D721Med (cell line): ENCODE measurements at regions not wholly inside any gene's neighbourhood (a gene's known extent, or its start where the extent isn't known, plus 50 kb on each side); places are given as distances from the start of the nearest gene placed in this dataset.
A peak's percentile ranks its signal among the peaks of the same experiment; 100 is the strongest.

Source experiments
- DNase-seq: peaks from one replicate; pipeline ENCODE4 v3.0.0; 2011; ENCODE audit warnings: low spot score; ENCODE audit not compliant: insufficient read length
- FAIRE-seq: peaks from 2 replicates; lab custom pipeline; 2011; peaks lifted over from hg19 to GRCh38; lab: Jason Lieb, UNC
- TF ChIP-seq, protein P1 (sequence below): IDR thresholded peaks from 2 replicates; pipeline ENCODE4 v1.5.1; 2012; ENCODE audit warnings: mild to moderate bottlenecking, control low read depth; ENCODE audit not compliant: insufficient read depth; ENCODE audit errors: missing control alignments

DNA sequence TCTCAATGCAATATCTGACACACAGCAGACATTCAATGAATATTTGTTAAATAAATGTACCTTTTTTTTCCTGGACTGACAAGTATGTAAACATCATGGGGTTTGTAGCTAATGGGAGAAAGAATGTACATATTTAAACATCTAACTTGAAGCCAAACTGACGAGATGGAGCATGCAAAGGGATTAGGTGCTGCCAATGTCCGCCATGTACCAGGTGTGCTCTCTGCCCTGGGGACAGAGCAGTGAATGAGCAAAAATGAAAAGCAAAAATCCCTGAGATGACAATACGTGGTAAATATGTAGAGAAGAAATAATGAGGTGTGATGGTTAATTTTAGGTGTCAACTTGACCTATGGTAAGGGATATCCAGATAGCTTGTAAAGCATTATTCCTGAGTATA, 247.4 kb upstream of the CELF4 start:
- DNase-seq (no peak), FAIRE-seq (no peak)
- TF ChIP-seq, protein P1, sequence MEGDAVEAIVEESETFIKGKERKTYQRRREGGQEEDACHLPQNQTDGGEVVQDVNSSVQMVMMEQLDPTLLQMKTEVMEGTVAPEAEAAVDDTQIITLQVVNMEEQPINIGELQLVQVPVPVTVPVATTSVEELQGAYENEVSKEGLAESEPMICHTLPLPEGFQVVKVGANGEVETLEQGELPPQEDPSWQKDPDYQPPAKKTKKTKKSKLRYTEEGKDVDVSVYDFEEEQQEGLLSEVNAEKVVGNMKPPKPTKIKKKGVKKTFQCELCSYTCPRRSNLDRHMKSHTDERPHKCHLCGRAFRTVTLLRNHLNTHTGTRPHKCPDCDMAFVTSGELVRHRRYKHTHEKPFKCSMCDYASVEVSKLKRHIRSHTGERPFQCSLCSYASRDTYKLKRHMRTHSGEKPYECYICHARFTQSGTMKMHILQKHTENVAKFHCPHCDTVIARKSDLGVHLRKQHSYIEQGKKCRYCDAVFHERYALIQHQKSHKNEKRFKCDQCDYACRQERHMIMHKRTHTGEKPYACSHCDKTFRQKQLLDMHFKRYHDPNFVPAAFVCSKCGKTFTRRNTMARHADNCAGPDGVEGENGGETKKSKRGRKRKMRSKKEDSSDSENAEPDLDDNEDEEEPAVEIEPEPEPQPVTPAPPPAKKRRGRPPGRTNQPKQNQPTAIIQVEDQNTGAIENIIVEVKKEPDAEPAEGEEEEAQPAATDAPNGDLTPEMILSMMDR: no peak

DNA sequence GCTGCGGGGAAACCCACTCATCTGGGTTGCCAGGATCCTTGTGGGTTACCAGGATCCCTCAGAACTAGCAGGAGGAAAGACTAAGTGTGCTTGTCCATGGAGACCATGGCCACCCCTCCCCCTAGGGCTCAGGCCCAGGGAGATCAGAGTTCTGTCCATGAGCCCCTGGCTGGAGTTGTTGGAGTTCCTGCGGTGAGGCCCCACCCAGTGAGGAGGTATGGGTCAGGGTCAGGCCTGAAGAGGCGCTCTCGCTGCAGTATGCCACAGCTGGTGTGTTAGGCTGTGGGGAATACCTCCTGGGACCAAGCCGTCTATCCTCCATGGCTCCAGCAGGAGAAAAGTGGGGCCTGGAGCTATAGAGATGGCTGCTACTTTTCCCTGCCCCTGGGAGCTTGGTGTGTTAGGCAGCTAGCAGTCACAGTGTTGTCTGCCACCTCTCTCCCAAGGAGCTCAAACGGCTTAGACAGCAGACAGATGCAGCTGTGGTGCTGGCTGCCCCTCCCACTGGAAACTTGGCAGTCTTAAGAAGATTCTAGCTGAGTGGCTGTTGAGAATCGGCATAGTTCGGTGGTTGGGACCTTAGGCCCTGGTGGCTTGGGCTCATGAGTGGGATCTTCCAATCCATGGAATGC, 240.3 kb upstream of the CELF4 start:
- DNase-seq (no peak), FAIRE-seq (no peak)
- TF ChIP-seq, protein P1: no peak

DNA sequence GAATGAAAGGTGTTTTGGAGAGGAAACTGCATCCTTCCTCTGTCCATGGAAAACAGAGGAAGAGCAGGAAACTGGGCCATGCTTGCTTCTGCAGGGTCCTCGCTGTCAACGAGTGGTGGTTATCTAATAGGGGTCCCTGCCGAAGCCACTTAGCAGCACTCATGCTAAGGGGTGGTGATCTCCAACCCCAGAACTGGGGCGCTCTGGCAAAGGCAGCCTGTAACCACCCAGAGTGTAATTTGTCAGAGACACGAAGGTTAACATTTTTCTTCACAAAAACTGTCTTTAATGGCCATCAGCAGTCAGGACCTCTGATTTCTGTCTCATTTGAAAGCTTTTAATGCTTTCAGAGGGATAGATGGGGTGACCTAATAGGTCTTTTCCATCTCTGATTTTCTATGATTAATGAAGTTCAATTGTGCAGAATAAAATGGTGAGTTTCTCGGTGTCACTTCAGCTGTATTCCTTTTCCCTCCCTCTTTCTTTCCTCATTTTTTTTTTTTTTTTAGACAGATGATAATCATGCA, 231.3 kb upstream of the CELF4 start:
- TF ChIP-seq, protein P1: no peak
- FAIRE-seq: no peak
- no peak for DNase-seq

DNA sequence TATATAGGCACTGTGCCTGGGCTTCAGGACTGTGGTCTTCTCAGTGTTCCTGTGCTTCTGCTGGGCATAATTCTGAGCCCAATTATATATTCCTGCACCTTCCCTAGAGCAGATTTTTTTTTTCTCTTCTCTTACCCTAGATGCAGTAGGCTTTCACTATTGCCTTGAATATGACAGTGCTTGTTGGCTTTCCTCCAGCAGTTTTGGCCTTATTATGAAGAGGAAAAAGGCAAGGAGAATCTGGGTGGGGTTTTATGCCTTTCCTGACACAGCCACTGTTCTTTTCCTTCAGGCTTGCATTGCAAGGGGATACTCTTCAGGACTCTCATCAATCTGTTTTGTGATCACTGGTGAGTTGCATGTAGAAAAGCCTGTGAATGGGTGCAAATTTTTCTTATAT, 221.9 kb upstream of the CELF4 start:
- TF ChIP-seq, protein P1: no peak
- DNase-seq: no peak
- FAIRE-seq: peak; percentile 21

DNA sequence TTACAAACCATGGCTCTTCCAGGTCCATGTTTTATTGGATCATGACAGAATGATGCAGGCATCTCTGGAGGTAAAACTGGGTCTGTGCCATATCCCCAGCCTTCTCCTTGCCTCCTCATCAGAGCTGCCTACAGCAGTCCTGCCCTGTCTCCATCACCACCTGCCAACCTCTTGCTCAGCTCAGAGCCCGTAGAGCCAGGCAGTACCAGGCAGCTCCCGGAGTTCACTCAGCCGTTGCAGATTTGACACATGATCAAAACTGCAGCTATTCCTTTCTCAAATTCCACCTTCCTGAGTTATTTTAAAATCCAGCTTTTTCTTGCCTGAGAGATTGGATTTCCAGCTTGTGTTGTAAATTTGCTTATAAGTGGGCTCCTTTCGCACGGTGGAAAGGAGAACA, 218.2 kb upstream of the CELF4 start:
- FAIRE-seq (no peak), DNase-seq (no peak)
- TF ChIP-seq, protein P1: no peak

DNA sequence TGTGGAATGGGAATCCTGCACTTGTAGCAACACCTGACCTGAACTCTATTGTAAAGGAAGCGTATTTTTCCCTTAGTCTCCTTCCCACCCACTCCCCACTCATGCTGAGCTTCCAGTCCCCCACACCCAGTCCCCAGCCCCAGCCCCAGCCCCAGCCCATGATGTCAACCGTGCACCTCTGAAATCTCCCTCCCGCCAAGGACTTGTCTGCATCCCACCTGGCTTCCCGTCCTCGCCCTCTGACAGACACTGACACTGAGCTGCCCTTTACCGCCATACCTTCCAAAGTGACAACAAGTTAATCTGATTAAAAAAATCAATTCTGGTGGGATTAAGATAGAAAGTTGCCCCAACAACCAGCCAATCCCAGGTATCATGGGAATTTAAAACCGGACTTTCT, 213.6 kb upstream of the CELF4 start:
- peak; percentile 27 for DNase-seq
- TF ChIP-seq, protein P1: no peak
- no peak for FAIRE-seq

DNA sequence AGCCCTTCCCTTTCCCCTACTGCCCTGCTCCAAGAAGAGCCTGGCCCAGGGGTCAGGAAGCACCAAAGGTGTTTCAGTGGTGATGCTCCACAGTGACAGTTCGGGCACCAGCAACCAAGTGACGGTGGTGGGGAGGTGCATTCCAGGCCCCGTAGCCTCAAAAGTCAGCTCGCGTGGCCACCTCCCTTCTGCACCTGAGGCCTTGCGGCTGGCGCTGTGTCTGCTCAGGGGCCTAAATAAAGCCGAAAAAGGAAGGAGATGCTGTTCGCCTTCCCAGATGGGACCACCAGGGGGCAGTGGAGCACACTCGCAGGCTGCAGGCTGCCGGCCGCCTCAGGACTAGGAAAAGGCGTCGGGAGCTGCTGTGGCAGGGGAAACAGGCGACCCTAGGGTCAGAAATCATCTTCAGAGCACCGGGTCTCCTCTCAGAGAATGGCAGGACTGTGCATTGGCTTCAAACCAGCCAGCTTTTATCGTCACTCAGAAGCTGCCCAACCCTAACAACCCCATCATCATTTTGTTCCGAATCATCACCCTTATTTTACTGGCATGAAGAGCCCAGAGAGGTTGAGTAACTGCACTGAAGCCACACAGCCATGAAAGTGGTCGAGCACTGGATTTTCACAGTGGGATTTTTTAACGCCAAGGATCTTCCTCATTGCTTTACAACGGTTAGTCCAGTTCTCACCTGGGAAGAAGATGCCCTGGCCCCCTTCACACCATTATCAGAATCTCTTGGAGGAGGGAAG, 213.0 kb upstream of the CELF4 start:
- FAIRE-seq (peak; percentile 76), DNase-seq (peak; percentile 75)
- TF ChIP-seq, protein P1: peak; percentile 77
